ENCODE measurements at regions not wholly inside any gene's neighbourhood (a gene's known extent, or its start where the extent isn't known, plus 50 kb on each side); places are given as distances from the start of the nearest gene placed in this dataset.
"Not testable (repeated sequence)": the region's sequence is repeated elsewhere in the genome, so short reads cannot be mapped to it uniquely, and the experiment has no call there.

- DNase-seq (ENCODE audit: low read depth, low spot score) = no peak
These were observed 235.2 kb downstream of the LNPK start for GRCh38 chr2:175766880-175767279.

GRCh38 chr2:175755656-175756386, 246.2 kb downstream of the LNPK start:
- no peak for DNase-seq (ENCODE audit: low read depth, low spot score)

- no peak for DNase-seq (ENCODE audit: low read depth, low spot score)
These were observed 246.9 kb downstream of the LNPK start for GRCh38 chr2:175755169-175755568.

- no peak for DNase-seq (ENCODE audit: low read depth, low spot score)
These were observed 251.9 kb downstream of the LNPK start for GRCh38 chr2:175750195-175750594.

- DNase-seq (ENCODE audit: low read depth, low spot score) = no peak
These were observed 256.2 kb downstream of the LNPK start for GRCh38 chr2:175745911-175746310.

GRCh38 chr2:175744000-175744399, 258.1 kb downstream of the LNPK start:
- DNase-seq (ENCODE audit: low read depth, low spot score) = no peak

- DNase-seq (ENCODE audit: low read depth, low spot score) = no peak
These were observed 259.1 kb downstream of the LNPK start for GRCh38 chr2:175743011-175743410.

- DNase-seq (ENCODE audit: low read depth, low spot score) = no peak
These were observed 259.7 kb downstream of the LNPK start for GRCh38 chr2:175742367-175742766.

GRCh38 chr2:175741164-175741563, 260.9 kb downstream of the LNPK start:
- no peak for DNase-seq (ENCODE audit: low read depth, low spot score)

GRCh38 chr2:175737722-175738361, 264.2 kb downstream of the LNPK start:
- DNase-seq (ENCODE audit: low read depth, low spot score) = no peak

GRCh38 chr2:175734686-175735085, 267.4 kb downstream of the LNPK start:
- no peak for DNase-seq (ENCODE audit: low read depth, low spot score)

- no peak for DNase-seq (ENCODE audit: low read depth, low spot score)
These were observed 269.5 kb downstream of the LNPK start for GRCh38 chr2:175732531-175732930.

- DNase-seq (ENCODE audit: low read depth, low spot score) = no peak
These were observed 272.0 kb downstream of the LNPK start for GRCh38 chr2:175730050-175730449.

- no peak for DNase-seq (ENCODE audit: low read depth, low spot score)
These were observed 272.9 kb downstream of the LNPK start for GRCh38 chr2:175729049-175729706.

GRCh38 chr2:175728032-175728431, 274.0 kb downstream of the LNPK start:
- no peak for DNase-seq (ENCODE audit: low read depth, low spot score)

GRCh38 chr2:175726223-175726622, 275.8 kb downstream of the LNPK start:
- DNase-seq (ENCODE audit: low read depth, low spot score) = no peak

GRCh38 chr2:175709248-175709647, 292.8 kb downstream of the LNPK start:
- DNase-seq (ENCODE audit: low read depth, low spot score) = no peak

GRCh38 chr2:175707322-175707721, 294.7 kb downstream of the LNPK start:
- no peak for DNase-seq (ENCODE audit: low read depth, low spot score)

- DNase-seq (ENCODE audit: low read depth, low spot score) = not testable (repeated sequence)
These were observed 297.5 kb downstream of the LNPK start for GRCh38 chr2:175704568-175704967.

- no peak for DNase-seq (ENCODE audit: low read depth, low spot score)
These were observed 304.0 kb downstream of the LNPK start for GRCh38 chr2:175698061-175698460.

- DNase-seq (ENCODE audit: low read depth, low spot score) = peak; percentile 29
These were observed 311.8 kb downstream of the LNPK start for GRCh38 chr2:175690113-175690837.

GRCh38 chr2:175688243-175688642, 313.8 kb downstream of the LNPK start:
- no peak for DNase-seq (ENCODE audit: low read depth, low spot score)

Measured in brain pericyte (primary cell).